GM12874 (cell line): ENCODE measurements at regions not wholly inside any gene's neighbourhood (a gene's known extent, or its start where the extent isn't known, plus 50 kb on each side); places are given as distances from the start of the nearest gene placed in this dataset.

Experiments
- TF ChIP-seq, protein P1 (sequence below): IDR thresholded peaks from 2 replicates; pipeline ENCODE4 v1.5.1; 2011; ENCODE audit warnings: low read depth, mild to moderate bottlenecking, control low read depth, low read length, moderate library complexity; ENCODE audit not compliant: insufficient read depth

DNA sequence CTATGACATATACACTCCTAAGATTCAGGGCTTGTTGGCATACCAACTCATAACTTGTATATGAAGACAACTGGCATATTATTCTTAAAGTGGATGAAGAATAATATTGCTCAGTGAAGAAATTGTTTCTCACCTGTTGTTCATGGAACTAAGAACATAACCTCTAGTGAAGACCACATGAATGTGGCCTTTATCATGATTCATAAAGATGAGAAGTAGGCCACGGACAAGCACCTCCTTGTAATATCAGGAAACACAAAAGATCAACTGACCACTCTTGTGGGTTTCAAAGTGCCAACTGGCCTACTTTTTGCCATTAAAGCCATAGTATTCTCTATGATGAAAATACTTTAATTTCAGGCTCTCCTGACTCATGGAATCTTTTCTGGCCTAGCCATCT, 407.4 kb downstream of the GRB14 start:
- TF ChIP-seq, protein P1, sequence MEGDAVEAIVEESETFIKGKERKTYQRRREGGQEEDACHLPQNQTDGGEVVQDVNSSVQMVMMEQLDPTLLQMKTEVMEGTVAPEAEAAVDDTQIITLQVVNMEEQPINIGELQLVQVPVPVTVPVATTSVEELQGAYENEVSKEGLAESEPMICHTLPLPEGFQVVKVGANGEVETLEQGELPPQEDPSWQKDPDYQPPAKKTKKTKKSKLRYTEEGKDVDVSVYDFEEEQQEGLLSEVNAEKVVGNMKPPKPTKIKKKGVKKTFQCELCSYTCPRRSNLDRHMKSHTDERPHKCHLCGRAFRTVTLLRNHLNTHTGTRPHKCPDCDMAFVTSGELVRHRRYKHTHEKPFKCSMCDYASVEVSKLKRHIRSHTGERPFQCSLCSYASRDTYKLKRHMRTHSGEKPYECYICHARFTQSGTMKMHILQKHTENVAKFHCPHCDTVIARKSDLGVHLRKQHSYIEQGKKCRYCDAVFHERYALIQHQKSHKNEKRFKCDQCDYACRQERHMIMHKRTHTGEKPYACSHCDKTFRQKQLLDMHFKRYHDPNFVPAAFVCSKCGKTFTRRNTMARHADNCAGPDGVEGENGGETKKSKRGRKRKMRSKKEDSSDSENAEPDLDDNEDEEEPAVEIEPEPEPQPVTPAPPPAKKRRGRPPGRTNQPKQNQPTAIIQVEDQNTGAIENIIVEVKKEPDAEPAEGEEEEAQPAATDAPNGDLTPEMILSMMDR: no peak

DNA sequence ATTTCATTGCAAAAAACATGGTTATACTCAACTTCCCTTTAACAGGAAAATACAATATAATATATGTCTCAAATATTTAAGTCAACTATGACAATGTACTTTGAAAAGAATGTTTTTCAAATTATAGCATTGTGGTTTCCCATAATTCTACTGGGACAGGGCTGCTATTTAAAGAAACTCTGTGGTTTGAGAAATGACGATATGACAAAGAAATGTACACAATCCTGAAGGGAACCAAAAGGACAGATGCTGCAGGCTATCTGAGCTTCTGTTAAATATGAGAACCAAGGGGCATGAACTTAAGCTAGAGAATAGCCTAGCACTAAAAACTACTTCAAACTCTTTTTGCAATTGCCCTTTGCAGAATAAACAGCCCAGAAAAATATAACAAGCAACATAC, 415.9 kb downstream of the GRB14 start:
- TF ChIP-seq, protein P1: no peak

DNA sequence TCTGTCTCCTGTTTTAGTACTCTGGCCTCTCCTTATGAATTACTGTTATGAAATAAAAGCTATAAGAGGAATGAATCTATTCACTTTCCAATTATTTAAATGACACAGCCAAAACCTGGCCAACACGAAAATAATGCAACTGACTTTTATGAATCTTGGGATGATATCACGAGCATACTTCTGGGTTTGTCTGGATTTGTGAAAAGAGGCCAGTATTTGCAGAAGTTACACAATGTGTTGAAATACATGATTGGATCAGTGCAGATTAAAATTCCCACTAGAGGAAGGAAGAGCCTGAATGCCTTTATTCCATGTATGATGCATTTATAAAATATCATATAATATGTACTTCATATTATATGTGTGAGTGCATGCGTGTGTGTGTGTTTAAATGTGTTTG, 418.2 kb downstream of the GRB14 start:
- TF ChIP-seq, protein P1: no peak

DNA sequence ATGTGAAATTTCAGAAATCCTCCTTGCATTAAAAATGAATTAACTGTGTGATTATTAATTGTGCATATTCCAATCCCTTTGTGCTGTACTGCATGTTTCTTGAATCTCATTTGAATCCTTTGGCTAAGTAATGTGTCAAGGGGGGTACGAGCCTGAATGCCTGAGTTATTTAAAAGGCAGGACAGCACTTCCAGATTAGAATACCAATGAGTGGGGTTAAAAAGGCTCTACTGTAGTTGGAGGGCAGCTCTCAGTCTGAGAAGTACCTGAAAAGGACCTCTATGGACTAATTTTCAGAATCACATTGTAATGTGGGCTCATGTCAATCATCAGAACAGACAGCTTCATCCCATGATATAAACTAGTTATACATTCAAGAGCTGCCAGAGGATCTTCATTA, 423.0 kb downstream of the GRB14 start:
- TF ChIP-seq, protein P1: no peak

DNA sequence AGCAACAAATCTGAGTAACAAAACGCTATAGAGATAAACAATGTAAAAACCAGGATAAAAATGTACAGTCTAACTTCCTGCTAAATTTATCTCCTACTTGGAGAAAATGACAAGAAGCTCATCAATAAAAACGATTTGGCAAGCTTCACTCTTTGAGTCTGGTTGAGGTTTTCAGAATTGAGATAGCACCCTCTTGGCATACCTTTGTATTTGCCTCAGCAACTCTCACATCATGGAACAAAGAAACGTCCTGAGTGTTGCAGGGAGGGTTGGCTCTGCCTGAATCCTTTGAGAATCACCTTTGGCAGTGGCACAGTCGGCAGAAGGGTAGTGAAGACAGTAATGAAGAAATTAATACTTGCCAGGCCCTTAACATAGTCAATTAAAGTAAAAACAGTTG, 430.6 kb downstream of the GRB14 start:
- TF ChIP-seq, protein P1: no peak

DNA sequence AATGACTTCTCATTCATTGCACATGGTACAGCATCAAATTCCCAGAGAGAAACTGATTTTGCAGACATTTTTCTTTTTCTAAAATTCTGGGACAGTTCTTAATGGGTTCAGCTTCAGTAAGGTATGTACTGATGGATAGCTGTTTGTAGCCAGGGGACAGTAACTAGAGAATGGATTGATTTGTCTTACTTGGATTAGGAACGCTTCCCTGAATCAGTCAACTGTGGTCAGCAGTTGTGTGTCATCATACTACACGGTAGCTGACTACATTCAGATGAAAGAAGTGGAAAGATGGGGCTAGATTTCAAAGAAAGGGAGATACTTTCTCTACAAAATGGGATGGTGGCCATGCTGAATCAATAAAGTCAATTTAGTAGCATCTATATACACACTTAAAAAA, 431.4 kb downstream of the GRB14 start:
- TF ChIP-seq, protein P1: no peak

DNA sequence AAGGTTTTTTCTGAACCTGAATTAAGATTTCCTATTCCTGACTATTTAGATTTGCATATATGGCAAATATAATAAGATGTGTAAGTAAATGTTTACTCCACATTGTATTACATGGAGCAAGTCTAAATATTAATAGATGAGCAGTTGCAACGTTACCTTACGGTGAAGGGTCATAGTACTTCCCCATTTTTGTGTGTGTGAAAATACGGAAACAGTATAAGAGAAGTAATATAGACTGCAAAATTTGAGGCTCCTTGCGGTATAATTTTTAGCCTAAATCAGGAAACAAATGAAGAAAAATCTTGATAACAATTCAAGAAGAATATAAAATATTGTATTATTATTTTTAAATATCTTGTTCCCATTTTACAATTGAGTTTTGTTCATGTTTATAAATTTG, 434.2 kb downstream of the GRB14 start:
- TF ChIP-seq, protein P1: no peak

DNA sequence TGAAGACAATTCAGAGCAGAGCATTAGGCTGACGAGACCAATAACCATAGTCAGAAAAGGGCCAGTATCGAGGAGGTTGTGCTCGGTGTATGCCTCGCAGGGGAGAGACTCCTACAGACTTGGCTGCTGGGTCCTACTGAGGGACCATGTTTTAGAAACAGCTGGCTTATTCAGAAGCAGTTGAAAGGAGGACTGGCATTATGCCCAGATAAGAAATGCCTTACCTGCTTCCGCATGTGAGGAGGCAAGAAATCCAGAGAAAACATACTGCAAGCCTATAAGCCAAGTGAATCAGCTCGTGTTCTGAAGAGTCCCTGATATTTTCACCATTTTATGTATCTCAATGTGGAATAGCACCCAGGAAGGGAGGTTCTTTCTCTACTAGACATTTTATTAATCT, 434.7 kb downstream of the GRB14 start:
- TF ChIP-seq, protein P1: no peak
